Kidney (tissue), 13 donors: ENCODE measurements at regions not wholly inside any gene's neighbourhood (a gene's known extent, or its start where the extent isn't known, plus 50 kb on each side); places are given as distances from the start of the nearest gene placed in this dataset.

ENCODE experiments used
- DNase-seq, 5 donors: peaks; one replicate each; pipeline ENCODE4 v3.0.0-alpha.2; 2013 to 2020
- FAIRE-seq: peaks from 2 replicates; lab custom pipeline; 2012; peaks lifted over from hg19 to GRCh38; lab: Jason Lieb, UNC
- H3K27ac ChIP-seq, 2 donors: one replicate each; pipeline ENCODE4 v1.7.0; 2013; ENCODE audit warnings: low read depth in 2 of 2, low read length in 2 of 2, inconsistent platforms in 1 of 2
- H3K27me3 ChIP-seq: one replicate; pipeline ENCODE4 v1.7.1; 2013; ENCODE audit warnings: low read length, inconsistent platforms; ENCODE audit not compliant: control insufficient read depth, insufficient read depth
- H3K36me3 ChIP-seq, 3 donors: one replicate each; pipeline versions ENCODE4 v1.7.0 to v1.7.1; 2013; ENCODE audit warnings: low read length in 3 of 3, control low read depth in 1 of 3, inconsistent platforms in 1 of 3; ENCODE audit not compliant: insufficient read depth in 3 of 3, control insufficient read depth in 2 of 3
- H3K4me1 ChIP-seq, 3 donors: one replicate each; pipeline versions ENCODE4 v1.7.0 to v1.7.1; 2013; ENCODE audit warnings: low read length in 3 of 3, inconsistent platforms in 1 of 3, low read depth in 1 of 3; ENCODE audit not compliant: control insufficient read depth in 2 of 3, insufficient read depth in 2 of 3
- H3K4me3 ChIP-seq, 3 donors: one replicate each; pipeline versions ENCODE4 v1.7.0 to v1.8.1; 2013; ENCODE audit warnings: low read length in 3 of 3, control low read depth in 1 of 3, inconsistent platforms in 1 of 3
- H3K9ac ChIP-seq, 3 donors: one replicate each; pipeline versions ENCODE4 v1.7.0 to v1.7.1; 2013; ENCODE audit warnings: low read length in 3 of 3, control low read depth in 1 of 3, inconsistent platforms in 1 of 3
- H3K9me3 ChIP-seq, 3 donors: one replicate each; pipeline versions ENCODE4 v1.7.0 to v1.7.1; 2013; ENCODE audit warnings: low read length in 3 of 3, control low read depth in 1 of 3, inconsistent platforms in 1 of 3; ENCODE audit not compliant: control insufficient read depth in 2 of 3, insufficient read depth in 1 of 3
- CTCF ChIP-seq: IDR thresholded peaks from 3 replicates; pipeline ENCODE4 v1.5.1; 2012; ENCODE audit warnings: mild to moderate bottlenecking, moderate library complexity, borderline replicate concordance; ENCODE audit not compliant: insufficient read depth; ENCODE audit errors: extremely low read depth
- intact Hi-C: fragments of 100-400 bp; cut with DNase I; formaldehyde crosslinking; loops from one replicate; pipeline ENCODE4 v1.11.1; 2022
- donor health status: control.
- donor health status: control.
- donor health status: control.
- donor health status: control.
- donor health status: control.
- donor health status: DM: yes; HTN: yes; CAD: no.
- donor health status: Normal renal cell carcinoma (clear cell type).

GRCh38 chr13:69155136-69155535, 952.5 kb upstream of the ATXN8OS start:
- intact Hi-C loops = no loop called here
- no peak for TF ChIP-seq CTCF
- H3K4me1 ChIP-seq = no peaks in the 10 kb centered on the region
- no peak overlapping the region for H3K9ac ChIP-seq
- no peaks in the 10 kb centered on the region for H3K27me3 ChIP-seq
- FAIRE-seq (no peak), DNase-seq (no peak)
- no peaks in the 10 kb centered on the region for H3K36me3 ChIP-seq
- H3K4me3 ChIP-seq = no peak overlapping the region
- no peak overlapping the region for H3K27ac ChIP-seq
- H3K9me3 ChIP-seq = no peaks in the 10 kb centered on the region

- no peak overlapping the region for H3K27ac ChIP-seq
- no peak overlapping the region for H3K4me3 ChIP-seq
- H3K36me3 ChIP-seq = no peaks in the 10 kb centered on the region
- FAIRE-seq (no peak), DNase-seq (no peak)
- TF ChIP-seq CTCF = no peak
- H3K9me3 ChIP-seq = no peaks in the 10 kb centered on the region
- H3K27me3 ChIP-seq = no peaks in the 10 kb centered on the region
- intact Hi-C loops = no loop called here
- H3K4me1 ChIP-seq = no peaks in the 10 kb centered on the region
- no peak overlapping the region for H3K9ac ChIP-seq
These were observed 965.5 kb upstream of the ATXN8OS start for GRCh38 chr13:69142101-69142500.

GRCh38 chr13:69124996-69125395, 982.6 kb upstream of the ATXN8OS start:
- Histone ChIP-seq H3K36me3 (no peaks in the 10 kb centered on the region), H3K27me3 (no peaks in the 10 kb centered on the region), H3K27ac (no peak overlapping the region), H3K9me3 (no peaks in the 10 kb centered on the region), H3K9ac (no peak overlapping the region), H3K4me1 (no peaks in the 10 kb centered on the region), H3K4me3 (no peak overlapping the region)
- DNase-seq = no peak
- intact Hi-C loops = no loop called here
- no peak for TF ChIP-seq CTCF
- FAIRE-seq = no peak

GRCh38 chr13:69109891-69110525, 997.6 kb upstream of the ATXN8OS start:
- Histone ChIP-seq H3K27ac (no peak overlapping the region), H3K9me3 (peaks cover 0 to 2% (median 0%) of the 10 kb centered on the region in 3 donors), H3K4me3 (no peak overlapping the region), H3K36me3 (no peaks in the 10 kb centered on the region), H3K9ac (no peak overlapping the region), H3K4me1 (no peaks in the 10 kb centered on the region), H3K27me3 (no peaks in the 10 kb centered on the region)
- no peak for DNase-seq
- no peak for TF ChIP-seq CTCF
- intact Hi-C loops = no loop called here
- no peak for FAIRE-seq
